Prostate gland (tissue), 2 donors: ENCODE measurements at regions not wholly inside any gene's neighbourhood (a gene's known extent, or its start where the extent isn't known, plus 50 kb on each side); places are given as distances from the start of the nearest gene placed in this dataset.
"Not testable (repeated sequence)": the region's sequence is repeated elsewhere in the genome, so short reads cannot be mapped to it uniquely, and the experiment has no call there.

Experiments
- DNase-seq: peaks from one replicate; pipeline ENCODE4 v3.0.0-alpha.2; 2019; ENCODE audit warnings: low spot score
- H3K27ac ChIP-seq, 2 donors: fragments of 200-600 bp; sonication (generic); 2 replicates each; pipeline ENCODE4 v1.5.1; 2017 to 2019
- H3K27me3 ChIP-seq: fragments of 200-600 bp; sonication (generic); replicated peaks from 2 replicates; pipeline ENCODE4 v1.5.1; 2019; ENCODE audit not compliant: insufficient read depth
- H3K36me3 ChIP-seq, 2 donors: fragments of 200-600 bp; sonication (generic); 1 replicate in 1 of 2; 2 replicates in 1 of 2; pipeline versions ENCODE4 v1.5.1 to v1.8.1; 2017 to 2019
- H3K4me1 ChIP-seq: fragments of 200-600 bp; sonication (generic); replicated peaks from 2 replicates; pipeline ENCODE4 v1.5.1; 2019
- H3K4me3 ChIP-seq, 2 donors: fragments of 200-600 bp; sonication (generic); 2 replicates each; pipeline ENCODE4 v1.5.1; 2017 to 2019
- H3K9me3 ChIP-seq: fragments of 200-600 bp; sonication (generic); 2 replicates; pipeline ENCODE4 v1.5.1; 2017
- CTCF ChIP-seq, 4 experiments: fragments of 200-600 bp in 2 of 4; fragments of 450-650 bp in 2 of 4; sonication (generic) in 2 of 4; IDR thresholded peaks; 1 replicate in 3 of 4; 2 replicates in 1 of 4; pipeline ENCODE4 v1.5.1; 2016 to 2019; ENCODE audit warnings: antibody characterized with exemption in 4 of 4, mild to moderate bottlenecking in 2 of 4, moderate library complexity in 2 of 4
- POLR2A ChIP-seq: fragments of 450-650 bp; IDR thresholded peaks from one replicate; pipeline ENCODE4 v1.6.1; 2016; ENCODE audit warnings: antibody characterized with exemption, mild to moderate bottlenecking
- POLR2AphosphoS5 ChIP-seq: sonication (generic); formaldehyde crosslinking; IDR thresholded peaks from one replicate; pipeline ENCODE4 v1.6.1; 2017; ENCODE audit warnings: antibody characterized with exemption
- WGBS: methylation state at CpG from one replicate; pipeline ENCODE4 v1.1.5; 2018; 5-methylcytosine and 5-hydroxymethylcytosine counted together
- intact Hi-C: fragments of 100-400 bp; cut with DNase I; formaldehyde crosslinking; loops from one replicate; pipeline ENCODE4 v1.14.2; 2022

GRCh38 chr1:232422898-232423297, 207.0 kb downstream of the SIPA1L2 start:
- TF ChIP-seq POLR2AphosphoS5 (no peak), POLR2A (no peak), CTCF (IDR thresholded peaks at IDR 0.05) (no peak)
- Histone ChIP-seq H3K4me3 (no peak overlapping the region), H3K4me1 (no peaks in the 10 kb centered on the region), H3K36me3 (no peaks in the 10 kb centered on the region), H3K27me3 (no peaks in the 10 kb centered on the region), H3K9me3 (no peaks in the 10 kb centered on the region), H3K27ac (no peak overlapping the region)
- intact Hi-C loops, result no loop called here
- no peak for DNase-seq
- WGBS, result 95% methylated on average over 8 of the region's 8 CpGs

- no peaks in the 10 kb centered on the region for H3K27me3 ChIP-seq
- H3K27ac ChIP-seq, result no peak overlapping the region
- intact Hi-C loops, result no loop called here
- no peak overlapping the region for H3K4me3 ChIP-seq
- no peaks in the 10 kb centered on the region for H3K9me3 ChIP-seq
- H3K4me1 ChIP-seq, result no peaks in the 10 kb centered on the region
- no peak for DNase-seq
- H3K36me3 ChIP-seq, result no peaks in the 10 kb centered on the region
- TF ChIP-seq POLR2AphosphoS5 (no peak), CTCF (IDR thresholded peaks at IDR 0.05) (no peak), POLR2A (no peak)
Measured at GRCh38 chr1:232422098-232422497, 207.8 kb downstream of the SIPA1L2 start.

GRCh38 chr1:232421143-232421796, 208.7 kb downstream of the SIPA1L2 start:
- no peaks in the 10 kb centered on the region for H3K27me3 ChIP-seq
- H3K4me3 ChIP-seq, result no peak overlapping the region
- no peaks in the 10 kb centered on the region for H3K36me3 ChIP-seq
- intact Hi-C loops, result no loop called here
- WGBS, result 47% methylated on average over 9 of the region's 9 CpGs
- H3K9me3 ChIP-seq, result no peaks in the 10 kb centered on the region
- no peak overlapping the region for H3K27ac ChIP-seq
- peak; percentile 23 for DNase-seq
- TF ChIP-seq POLR2AphosphoS5 (peak; percentile 76), CTCF (IDR thresholded peaks at IDR 0.05) (no peak)
- no peaks in the 10 kb centered on the region for H3K4me1 ChIP-seq

DNA sequence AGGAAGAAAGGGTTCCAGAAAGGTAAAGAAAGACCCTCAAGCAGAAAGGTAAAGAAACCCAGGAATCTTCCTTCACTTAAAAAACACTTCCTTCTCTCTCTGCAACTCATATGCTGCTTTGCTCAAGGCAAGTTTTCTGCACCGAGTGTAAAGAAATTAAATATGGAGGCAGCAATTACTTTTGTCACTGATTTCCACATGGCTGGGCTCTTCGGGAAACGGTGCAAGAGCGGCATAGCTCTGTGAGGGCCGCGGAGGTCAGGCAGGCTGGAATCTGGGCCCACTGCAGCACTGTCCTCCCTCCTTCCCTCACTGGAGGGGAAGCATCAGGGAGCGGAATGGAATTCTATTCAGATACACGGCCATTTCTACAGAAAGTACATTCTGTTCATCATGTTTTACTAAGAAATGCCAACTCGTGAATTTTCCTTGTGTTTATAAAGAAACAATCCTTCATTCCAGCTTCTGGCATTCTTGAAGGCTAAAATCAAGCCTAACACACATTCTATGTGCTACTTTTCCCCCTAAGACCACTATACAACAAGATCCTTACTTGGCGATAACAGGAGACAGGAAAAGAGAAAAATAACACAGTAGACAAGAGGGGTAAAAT, 212.2 kb downstream of the SIPA1L2 start:
- H3K9me3 ChIP-seq, result no peaks in the 10 kb centered on the region
- no peaks in the 10 kb centered on the region for H3K27me3 ChIP-seq
- no peak overlapping the region for H3K27ac ChIP-seq
- H3K4me3 ChIP-seq, result no peak overlapping the region
- TF ChIP-seq POLR2A (no peak), POLR2AphosphoS5 (no peak), CTCF (IDR thresholded peaks at IDR 0.05) (no peak)
- intact Hi-C loops, result no loop called here
- peaks cover 0 to 3% of the 10 kb centered on the region in 2 donors for H3K36me3 ChIP-seq
- H3K4me1 ChIP-seq, result no peaks in the 10 kb centered on the region
- 88% methylated on average over 10 of the region's 10 CpGs for WGBS
- no peak for DNase-seq

- Histone ChIP-seq H3K4me1 (no peaks in the 10 kb centered on the region), H3K36me3 (peaks cover 0 to 3% of the 10 kb centered on the region in 2 donors), H3K9me3 (no peaks in the 10 kb centered on the region), H3K4me3 (no peak overlapping the region), H3K27me3 (no peaks in the 10 kb centered on the region), H3K27ac (no peak overlapping the region)
- intact Hi-C loops, result no loop called here
- WGBS, result 55% methylated on average over 7 of the region's 8 CpGs
- no peak for TF ChIP-seq POLR2A
- DNase-seq, result no peak
Measured at GRCh38 chr1:232416026-232416568, 213.8 kb downstream of the SIPA1L2 start.

DNA sequence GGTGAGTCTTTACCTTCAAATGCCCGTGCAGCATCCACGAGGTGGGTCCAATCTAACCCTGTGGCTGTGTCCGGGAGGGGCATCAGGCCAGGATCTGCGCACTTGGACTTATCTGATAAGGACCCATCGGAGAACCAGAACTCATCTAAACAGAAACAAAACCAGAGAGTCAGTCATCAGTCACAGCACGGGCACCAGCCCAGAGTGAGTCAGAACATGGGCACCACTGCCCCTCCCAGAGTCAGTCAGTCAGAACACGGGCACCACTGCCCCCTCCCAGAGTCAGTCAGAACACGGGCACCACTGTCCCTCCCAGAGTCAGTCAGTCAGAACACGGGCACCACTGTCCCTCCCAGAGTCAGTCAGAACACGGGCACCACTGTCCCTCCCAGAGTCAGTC, 214.5 kb downstream of the SIPA1L2 start:
- 57% methylated on average over 7 of the region's 10 CpGs for WGBS
- not testable (repeated sequence) for H3K27ac ChIP-seq

More for the DNA sequence above, 214.5 kb downstream of the SIPA1L2 start:
- H3K4me3 ChIP-seq, DNase-seq, H3K27me3 ChIP-seq, H3K4me1 ChIP-seq, H3K9me3 ChIP-seq, intact Hi-C loops, H3K36me3 ChIP-seq: not testable (repeated sequence)
